ENCODE measurements at regions not wholly inside any gene's neighbourhood (a gene's known extent, or its start where the extent isn't known, plus 50 kb on each side); places are given as distances from the start of the nearest gene placed in this dataset.

- Histone ChIP-seq H3K4me3 (no peak overlapping the region), H3K4me1 (ENCODE audit: control insufficient read depth in 5 of 5, insufficient read depth in 5 of 5, low read length in 5 of 5) (peaks cover 0 to 32% (median 2%) of the 10 kb centered on the region in 5 donors), H3K27me3 (ENCODE audit: control insufficient read depth in 3 of 3, insufficient read depth in 3 of 3, low read length in 2 of 3) (no peaks in the 10 kb centered on the region), H3K9ac (ENCODE audit: insufficient read depth in 1 of 2, low read length in 2 of 2) (peak overlapping the region in 1 of 2 donors; percentile 61), H3K27ac (ENCODE audit: low read depth in 1 of 2, low read length in 1 of 2) (no peak overlapping the region), H3K9me3 (ENCODE audit: control insufficient read depth in 4 of 4, insufficient read depth in 3 of 4, low read length in 3 of 4) (no peaks in the 10 kb centered on the region), H3K36me3 (ENCODE audit: control insufficient read depth in 4 of 4, insufficient read depth in 4 of 4, low read length in 4 of 4) (no peaks in the 10 kb centered on the region)
- no peak for ATAC-seq (ENCODE audit: insufficient read depth, low FRiP score)
- 26 to 38% methylated on average over 4 of the region's 4 CpGs for WGBS, 2 donors
- TF ChIP-seq CTCF (IDR thresholded peaks at IDR 0.05; ENCODE audit: control extremely low read depth, extremely low read depth) = no peak
- peak; percentile 46 to 85 (median 85) for DNase-seq
These were observed 261.8 kb upstream of the PSMD7 start for GRCh38 chr16:74034862-74035261.

GRCh38 chr16:74034200-74034599 is 262.4 kb upstream of the PSMD7 start:
- WGBS, 2 donors = 59 to 71% methylated on average over 9 of the region's 9 CpGs
- H3K27ac ChIP-seq (ENCODE audit: low read depth in 1 of 2, low read length in 1 of 2) = no peak overlapping the region
- no peak for ATAC-seq (ENCODE audit: insufficient read depth, low FRiP score)

GRCh38 chr16:74033441-74033995 is 263.1 kb upstream of the PSMD7 start:
- Histone ChIP-seq H3K4me3 (no peak overlapping the region), H3K4me1 (ENCODE audit: control insufficient read depth in 5 of 5, insufficient read depth in 5 of 5, low read length in 5 of 5) (peaks cover 0 to 32% (median 2%) of the 10 kb centered on the region in 5 donors), H3K9me3 (ENCODE audit: control insufficient read depth in 4 of 4, insufficient read depth in 3 of 4, low read length in 3 of 4) (no peaks in the 10 kb centered on the region), H3K27me3 (ENCODE audit: control insufficient read depth in 3 of 3, insufficient read depth in 3 of 3, low read length in 2 of 3) (no peaks in the 10 kb centered on the region), H3K9ac (ENCODE audit: insufficient read depth in 1 of 2, low read length in 2 of 2) (no peak overlapping the region), H3K27ac (ENCODE audit: low read depth in 1 of 2, low read length in 1 of 2) (no peak overlapping the region), H3K36me3 (ENCODE audit: control insufficient read depth in 4 of 4, insufficient read depth in 4 of 4, low read length in 4 of 4) (no peaks in the 10 kb centered on the region)
- 56 to 61% methylated on average over 9 of the region's 9 CpGs for WGBS, 2 donors
- TF ChIP-seq CTCF (IDR thresholded peaks at IDR 0.05; ENCODE audit: control extremely low read depth, extremely low read depth) = no peak
- no peak for ATAC-seq (ENCODE audit: insufficient read depth, low FRiP score)
- DNase-seq = peak in 2 of 3 donors; percentile 42 to 54

More at GRCh38 chr16:74034200-74034599, 262.4 kb upstream of the PSMD7 start:
- no peak for TF ChIP-seq CTCF (IDR thresholded peaks at IDR 0.05; ENCODE audit: control extremely low read depth, extremely low read depth)
- H3K9ac ChIP-seq (ENCODE audit: insufficient read depth in 1 of 2, low read length in 2 of 2) = peak overlapping the region in 1 of 2 donors; percentile 49
- H3K27me3 ChIP-seq (ENCODE audit: control insufficient read depth in 3 of 3, insufficient read depth in 3 of 3, low read length in 2 of 3) = no peaks in the 10 kb centered on the region
- H3K36me3 ChIP-seq (ENCODE audit: control insufficient read depth in 4 of 4, insufficient read depth in 4 of 4, low read length in 4 of 4) = no peaks in the 10 kb centered on the region
- H3K4me1 ChIP-seq (ENCODE audit: control insufficient read depth in 5 of 5, insufficient read depth in 5 of 5, low read length in 5 of 5) = peaks cover 0 to 32% (median 2%) of the 10 kb centered on the region in 5 donors
- no peaks in the 10 kb centered on the region for H3K9me3 ChIP-seq (ENCODE audit: control insufficient read depth in 4 of 4, insufficient read depth in 3 of 4, low read length in 3 of 4)
- H3K4me3 ChIP-seq = no peak overlapping the region
- peak in 1 of 3 donors; percentile 34 for DNase-seq

- Histone ChIP-seq H3K27me3 (ENCODE audit: control insufficient read depth in 3 of 3, insufficient read depth in 3 of 3, low read length in 2 of 3) (no peaks in the 10 kb centered on the region), H3K9me3 (ENCODE audit: control insufficient read depth in 4 of 4, insufficient read depth in 3 of 4, low read length in 3 of 4) (no peaks in the 10 kb centered on the region), H3K4me3 (no peak overlapping the region), H3K4me1 (ENCODE audit: control insufficient read depth in 5 of 5, insufficient read depth in 5 of 5, low read length in 5 of 5) (peaks cover 0 to 32% (median 2%) of the 10 kb centered on the region in 5 donors), H3K27ac (ENCODE audit: low read depth in 1 of 2, low read length in 1 of 2) (no peak overlapping the region), H3K36me3 (ENCODE audit: control insufficient read depth in 4 of 4, insufficient read depth in 4 of 4, low read length in 4 of 4) (no peaks in the 10 kb centered on the region), H3K9ac (ENCODE audit: insufficient read depth in 1 of 2, low read length in 2 of 2) (no peak overlapping the region)
- no peak for TF ChIP-seq CTCF (IDR thresholded peaks at IDR 0.05; ENCODE audit: control extremely low read depth, extremely low read depth)
- DNase-seq (no peak), ATAC-seq (ENCODE audit: insufficient read depth, low FRiP score) (no peak)
- WGBS, 2 donors = 84% methylated on average over 4 of the region's 4 CpGs
These were observed 265.1 kb upstream of the PSMD7 start for GRCh38 chr16:74031551-74031950.

Measured in lung (tissue), 11 donors.